SK-MEL-5 (cell line): ENCODE measurements at regions not wholly inside any gene's neighbourhood (a gene's known extent, or its start where the extent isn't known, plus 50 kb on each side); places are given as distances from the start of the nearest gene placed in this dataset.
"Not testable (repeated sequence)": the region's sequence is repeated elsewhere in the genome, so short reads cannot be mapped to it uniquely, and the experiment has no call there.

Experiments
- DNase-seq: peaks from one replicate; pipeline ENCODE4 v3.0.0-alpha.2; 2016; ENCODE audit warnings: low read depth, low spot score
- in situ Hi-C: cut with HindIII; loops from 2 replicates; pipeline ENCODE4 v1.10.0; 2016; ENCODE audit warnings: low sequenced_read_pairs, high pct_unique_total_duplicates, low pct_unique_long_range_greater_than_20kb

GRCh38 chr1:70826428-70826827, 221.2 kb downstream of the PTGER3 start:
- DNase-seq, result no peak
- in situ Hi-C loops, result no loop called here

- no peak for DNase-seq
- in situ Hi-C loops, result no loop called here
Observed at GRCh38 chr1:70827030-70827429, 220.6 kb downstream of the PTGER3 start.

GRCh38 chr1:70828177-70828576, 219.4 kb downstream of the PTGER3 start:
- DNase-seq, result no peak
- in situ Hi-C loops, result no loop called here

GRCh38 chr1:70834365-70834764, 213.3 kb downstream of the PTGER3 start:
- DNase-seq, in situ Hi-C loops: not testable (repeated sequence)

GRCh38 chr1:70836456-70836855, 211.2 kb downstream of the PTGER3 start:
- DNase-seq, result no peak

GRCh38 chr1:70840260-70840953, 207.2 kb downstream of the PTGER3 start:
- in situ Hi-C loops, result no loop called here
- DNase-seq, result no peak

More at GRCh38 chr1:70836456-70836855, 211.2 kb downstream of the PTGER3 start:
- in situ Hi-C loops, result no loop called here

- DNase-seq, result no peak
- in situ Hi-C loops, result no loop called here
Observed at GRCh38 chr1:70842562-70842961, 205.1 kb downstream of the PTGER3 start.

- no peak for DNase-seq
- in situ Hi-C loops, result no loop called here
Observed at GRCh38 chr1:70843452-70843851, 204.2 kb downstream of the PTGER3 start.

GRCh38 chr1:70847013-70847412, 200.6 kb downstream of the PTGER3 start:
- no peak for DNase-seq
- in situ Hi-C loops, result no loop called here

- no peak for DNase-seq
- in situ Hi-C loops, result no loop called here
Observed at GRCh38 chr1:70855203-70855602, 192.4 kb downstream of the PTGER3 start.

GRCh38 chr1:70856201-70856600, 191.4 kb downstream of the PTGER3 start:
- in situ Hi-C loops, result no loop called here

GRCh38 chr1:70863239-70863638, 184.4 kb downstream of the PTGER3 start:
- in situ Hi-C loops, result no loop called here
- DNase-seq, result no peak

More at GRCh38 chr1:70856201-70856600, 191.4 kb downstream of the PTGER3 start:
- DNase-seq, result no peak

GRCh38 chr1:70864302-70864701, 183.3 kb downstream of the PTGER3 start:
- in situ Hi-C loops, result no loop called here
- no peak for DNase-seq

- in situ Hi-C loops, result no loop called here
- DNase-seq, result peak; percentile 41
Observed at GRCh38 chr1:70866542-70867264, 180.9 kb downstream of the PTGER3 start.

- in situ Hi-C loops, result no loop called here
- no peak for DNase-seq
Observed at GRCh38 chr1:70871790-70872189, 175.8 kb downstream of the PTGER3 start.

- in situ Hi-C loops, result no loop called here
- no peak for DNase-seq
Observed at GRCh38 chr1:70874063-70874462, 173.6 kb downstream of the PTGER3 start.

- in situ Hi-C loops, result no loop called here
- DNase-seq, result no peak
Observed at GRCh38 chr1:70874818-70875217, 172.8 kb downstream of the PTGER3 start.

- in situ Hi-C loops, result no loop called here
- DNase-seq, result no peak
Observed at GRCh38 chr1:70877343-70877742, 170.3 kb downstream of the PTGER3 start.

GRCh38 chr1:70887936-70888335, 159.7 kb downstream of the PTGER3 start:
- DNase-seq, result no peak
- in situ Hi-C loops, result no loop called here
